NT2/D1 (cell line): ENCODE measurements at regions not wholly inside any gene's neighbourhood (a gene's known extent, or its start where the extent isn't known, plus 50 kb on each side); places are given as distances from the start of the nearest gene placed in this dataset.

Source experiments
- SUZ12 ChIP-seq: IDR thresholded peaks from 2 replicates; pipeline ENCODE4 v1.6.1; 2011; ENCODE audit not compliant: insufficient read length, insufficient read depth; ENCODE audit errors: extremely low read depth
- YY1 ChIP-seq: IDR thresholded peaks from 2 replicates; pipeline ENCODE4 v1.6.1; 2011; ENCODE audit not compliant: insufficient read length, insufficient read depth
- ZNF274 ChIP-seq: IDR thresholded peaks from 2 replicates; pipeline ENCODE4 v1.6.1; 2011; ENCODE audit warnings: mild to moderate bottlenecking, low read depth, low read length

DNA sequence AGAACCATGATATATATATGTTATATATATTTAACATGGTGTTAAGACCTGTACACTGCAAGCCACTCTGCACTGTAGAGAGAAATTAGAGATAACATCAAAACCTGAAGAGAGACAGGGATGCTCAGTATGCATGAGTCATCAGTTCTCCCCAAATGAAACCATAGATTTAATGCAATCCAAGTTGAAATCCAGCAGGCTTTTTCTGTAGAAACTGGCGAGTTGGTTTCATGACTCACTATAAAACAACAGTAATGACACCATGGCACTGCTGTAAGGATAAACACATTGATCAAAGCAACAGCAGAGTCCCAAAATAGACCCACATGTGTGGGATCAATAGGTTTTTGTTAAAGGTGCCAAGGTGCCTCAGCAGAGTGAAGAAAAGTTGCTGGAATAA is 65.8 kb downstream of the RTP5 start:
- no peak for TF ChIP-seq ZNF274
- no peak for TF ChIP-seq YY1
- no peak for TF ChIP-seq SUZ12
